ENCODE measurements at regions not wholly inside any gene's neighbourhood (a gene's known extent, or its start where the extent isn't known, plus 50 kb on each side); places are given as distances from the start of the nearest gene placed in this dataset.

- TF ChIP-seq EZH2 (IDR thresholded peaks at IDR 0.05; ENCODE audit: borderline replicate concordance, low read depth, low read length) (no peak), MAFG (tag; conservative IDR thresholded peaks at IDR 0.05) (no peak), CBX3 (IDR thresholded peaks at IDR 0.05; ENCODE audit: borderline replicate concordance in 1 of 2, low read length in 2 of 2) (no peak), SAFB (IDR thresholded peaks at IDR 0.05; ENCODE audit: borderline replicate concordance, low read depth, low read length) (no peak), ZZZ3 (IDR thresholded peaks at IDR 0.05) (no peak), SIN3A (IDR thresholded peaks at IDR 0.05; ENCODE audit: borderline replicate concordance in 2 of 2, control insufficient read depth in 1 of 2, low read depth in 2 of 2, low read length in 2 of 2) (no peak), NRF1 (conservative IDR thresholded peaks at IDR 0.05 in 1 of 2, IDR thresholded peaks at IDR 0.05 in 1 of 2) (no peak), HMG20A (CRISPR knock-in tag; conservative IDR thresholded peaks at IDR 0.05) (no peak), RAD21 (CRISPR knock-in tag; conservative IDR thresholded peaks at IDR 0.05 in 1 of 2, IDR thresholded peaks at IDR 0.05 in 1 of 2) (no peak), XRCC3 (IDR thresholded peaks at IDR 0.05) (no peak), POLR2A (conservative IDR thresholded peaks at IDR 0.05) (no peak), XRCC5 (IDR thresholded peaks at IDR 0.05; ENCODE audit: low read depth, low read length) (no peak)
- TF ChIP-seq, protein P1, sequence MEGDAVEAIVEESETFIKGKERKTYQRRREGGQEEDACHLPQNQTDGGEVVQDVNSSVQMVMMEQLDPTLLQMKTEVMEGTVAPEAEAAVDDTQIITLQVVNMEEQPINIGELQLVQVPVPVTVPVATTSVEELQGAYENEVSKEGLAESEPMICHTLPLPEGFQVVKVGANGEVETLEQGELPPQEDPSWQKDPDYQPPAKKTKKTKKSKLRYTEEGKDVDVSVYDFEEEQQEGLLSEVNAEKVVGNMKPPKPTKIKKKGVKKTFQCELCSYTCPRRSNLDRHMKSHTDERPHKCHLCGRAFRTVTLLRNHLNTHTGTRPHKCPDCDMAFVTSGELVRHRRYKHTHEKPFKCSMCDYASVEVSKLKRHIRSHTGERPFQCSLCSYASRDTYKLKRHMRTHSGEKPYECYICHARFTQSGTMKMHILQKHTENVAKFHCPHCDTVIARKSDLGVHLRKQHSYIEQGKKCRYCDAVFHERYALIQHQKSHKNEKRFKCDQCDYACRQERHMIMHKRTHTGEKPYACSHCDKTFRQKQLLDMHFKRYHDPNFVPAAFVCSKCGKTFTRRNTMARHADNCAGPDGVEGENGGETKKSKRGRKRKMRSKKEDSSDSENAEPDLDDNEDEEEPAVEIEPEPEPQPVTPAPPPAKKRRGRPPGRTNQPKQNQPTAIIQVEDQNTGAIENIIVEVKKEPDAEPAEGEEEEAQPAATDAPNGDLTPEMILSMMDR (IDR thresholded peaks at IDR 0.05 in 2 of 3, conservative IDR thresholded peaks at IDR 0.05 in 1 of 3; ENCODE audit: insufficient read depth in 2 of 3, low read depth in 1 of 3, low read length in 3 of 3), result no peak
- TF ChIP-seq, protein P2, sequence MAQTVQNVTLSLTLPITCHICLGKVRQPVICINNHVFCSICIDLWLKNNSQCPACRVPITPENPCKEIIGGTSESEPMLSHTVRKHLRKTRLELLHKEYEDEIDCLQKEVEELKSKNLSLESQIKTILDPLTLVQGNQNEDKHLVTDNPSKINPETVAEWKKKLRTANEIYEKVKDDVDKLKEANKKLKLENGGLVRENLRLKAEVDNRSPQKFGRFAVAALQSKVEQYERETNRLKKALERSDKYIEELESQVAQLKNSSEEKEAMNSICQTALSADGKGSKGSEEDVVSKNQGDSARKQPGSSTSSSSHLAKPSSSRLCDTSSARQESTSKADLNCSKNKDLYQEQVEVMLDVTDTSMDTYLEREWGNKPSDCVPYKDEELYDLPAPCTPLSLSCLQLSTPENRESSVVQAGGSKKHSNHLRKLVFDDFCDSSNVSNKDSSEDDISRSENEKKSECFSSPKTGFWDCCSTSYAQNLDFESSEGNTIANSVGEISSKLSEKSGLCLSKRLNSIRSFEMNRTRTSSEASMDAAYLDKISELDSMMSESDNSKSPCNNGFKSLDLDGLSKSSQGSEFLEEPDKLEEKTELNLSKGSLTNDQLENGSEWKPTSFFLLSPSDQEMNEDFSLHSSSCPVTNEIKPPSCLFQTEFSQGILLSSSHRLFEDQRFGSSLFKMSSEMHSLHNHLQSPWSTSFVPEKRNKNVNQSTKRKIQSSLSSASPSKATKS (CRISPR knock-in tag; IDR thresholded peaks at IDR 0.05), result no peak
These were observed 54.0 kb upstream of the MGMT start for GRCh38 chr10:129413024-129413423.

Measured in K562 (cell line).